GM19372 (cell line): ENCODE measurements at regions not wholly inside any gene's neighbourhood (a gene's known extent, or its start where the extent isn't known, plus 50 kb on each side); places are given as distances from the start of the nearest gene placed in this dataset.

Source experiments
- ATAC-seq: cut with Tn5 transposase; IDR thresholded peaks from one replicate; pipeline ENCODE4 v1.9.1; 2021; ENCODE audit warnings: mild to moderate bottlenecking, low read depth, moderate library complexity; ENCODE audit not compliant: unreplicated experiment

DNA sequence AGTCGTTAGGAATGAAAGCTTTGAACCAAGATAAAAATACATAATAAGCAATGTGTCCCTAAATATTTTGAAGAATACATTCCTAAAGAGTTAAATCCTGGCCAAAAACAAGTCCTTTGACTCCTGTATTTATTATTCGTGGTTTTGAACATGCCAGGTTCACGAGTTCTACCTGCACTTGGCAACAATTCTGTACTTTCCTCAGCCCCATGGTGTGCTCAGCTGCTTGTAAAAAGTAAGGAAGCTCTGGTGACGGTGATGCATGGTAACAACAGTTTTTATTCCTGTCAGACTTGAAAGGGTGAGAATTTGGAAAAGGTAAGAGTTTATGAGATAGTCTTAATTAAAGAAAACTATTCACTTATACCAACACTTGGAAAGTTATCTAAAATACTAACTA is 95.0 kb upstream of the KLF12 start:
- no peak for ATAC-seq

DNA sequence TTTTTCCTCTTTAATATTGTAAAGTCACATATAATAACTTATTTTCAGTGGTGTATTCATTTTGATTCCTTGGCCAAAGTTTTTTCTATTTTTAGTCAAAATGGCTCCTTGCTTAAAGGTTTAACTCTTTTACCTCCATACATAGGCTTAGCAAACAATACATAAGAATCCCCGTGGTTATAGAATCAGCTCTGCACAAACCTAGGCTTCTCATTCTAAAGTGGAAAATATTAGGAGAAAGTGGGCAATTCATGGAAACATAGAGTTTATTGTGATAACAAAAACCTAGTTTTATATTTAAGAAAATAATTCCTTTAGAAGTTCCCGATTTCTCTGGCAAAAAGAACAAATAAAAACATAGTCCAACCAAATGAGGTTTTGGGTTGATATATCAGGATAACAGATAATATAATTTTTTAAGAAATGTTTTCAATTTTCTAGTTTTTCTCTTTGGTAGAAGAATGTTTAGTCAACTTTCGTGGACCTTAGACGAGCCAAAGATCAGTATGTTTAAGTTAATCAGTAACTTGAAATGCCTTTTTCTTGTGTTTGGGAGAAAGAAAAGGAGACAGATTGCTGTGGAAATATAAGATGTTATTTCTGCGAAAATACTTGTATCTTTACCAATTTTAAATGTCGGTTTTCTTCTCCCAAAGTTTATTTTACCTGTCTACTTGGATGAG is 93.4 kb upstream of the KLF12 start:
- ATAC-seq = no peak

DNA sequence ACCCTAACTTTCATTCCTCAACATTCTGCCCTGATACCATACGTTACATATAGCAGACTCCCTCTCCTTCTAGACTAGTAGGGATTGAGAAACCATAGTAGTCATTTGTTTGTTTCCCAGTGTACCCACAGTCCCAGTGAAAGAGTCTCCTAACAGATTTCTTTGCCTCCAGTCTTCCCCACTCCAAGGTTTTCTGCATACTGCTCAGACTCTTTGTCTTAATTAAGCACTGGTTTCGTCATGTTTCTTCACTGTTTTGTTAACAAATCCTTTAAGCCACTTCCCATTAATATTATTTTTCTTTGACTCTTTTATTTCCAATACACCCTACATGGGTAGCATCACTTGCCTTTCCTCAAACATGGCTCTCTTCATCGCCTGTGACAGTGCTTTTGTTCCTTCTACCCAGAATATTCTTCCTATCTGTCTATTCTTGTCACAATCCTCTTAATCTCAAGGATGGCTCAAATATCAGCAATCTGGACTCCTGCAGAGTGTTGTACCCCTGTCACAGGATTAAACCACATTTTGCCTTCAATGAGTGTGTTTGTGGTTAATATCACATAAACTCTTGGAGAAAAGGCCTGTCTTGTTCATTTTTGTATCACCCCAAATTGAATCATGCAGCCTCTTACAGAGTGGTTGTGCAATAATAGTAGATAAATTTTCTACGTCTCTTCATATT is 92.7 kb upstream of the KLF12 start:
- ATAC-seq = no peak

DNA sequence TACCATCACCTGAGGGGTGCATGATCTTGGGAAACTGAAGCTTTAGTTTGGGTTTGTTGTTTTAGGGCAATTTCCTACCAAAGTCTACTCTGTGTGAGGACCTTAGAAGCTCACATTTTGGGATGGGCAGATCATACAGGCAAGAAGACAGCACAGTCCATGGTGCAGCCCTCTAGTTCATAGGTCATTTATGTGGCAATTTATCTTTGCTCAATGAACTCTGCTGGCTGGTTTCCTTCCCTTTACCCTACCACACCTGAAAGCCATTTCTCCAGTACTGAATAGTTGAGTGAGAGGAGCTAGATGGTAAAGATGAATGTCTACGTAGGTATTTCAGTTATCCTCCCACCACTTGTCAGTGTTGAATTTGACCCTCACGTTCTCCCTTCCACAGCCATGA is 87.5 kb upstream of the KLF12 start:
- ATAC-seq = no peak

DNA sequence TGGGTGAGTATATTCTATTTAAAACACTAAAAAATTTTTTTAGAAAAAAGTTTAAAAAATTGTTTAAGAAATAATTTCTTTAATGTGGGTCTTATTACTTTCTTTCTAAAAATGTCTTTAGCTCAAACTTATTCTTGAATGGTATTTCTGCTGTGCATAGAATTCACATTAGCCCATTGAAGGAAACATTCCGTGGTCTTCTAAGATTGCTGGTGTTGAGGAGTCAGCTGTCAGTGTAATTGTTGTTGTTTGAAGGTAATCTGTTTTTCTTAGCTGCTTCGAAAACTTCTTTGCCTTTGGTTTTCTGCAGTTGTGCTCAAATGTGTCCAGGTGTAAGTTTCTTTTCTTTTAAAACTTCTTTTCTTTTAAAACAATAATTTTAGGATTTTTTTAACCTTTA is 85.4 kb upstream of the KLF12 start:
- no peak for ATAC-seq

DNA sequence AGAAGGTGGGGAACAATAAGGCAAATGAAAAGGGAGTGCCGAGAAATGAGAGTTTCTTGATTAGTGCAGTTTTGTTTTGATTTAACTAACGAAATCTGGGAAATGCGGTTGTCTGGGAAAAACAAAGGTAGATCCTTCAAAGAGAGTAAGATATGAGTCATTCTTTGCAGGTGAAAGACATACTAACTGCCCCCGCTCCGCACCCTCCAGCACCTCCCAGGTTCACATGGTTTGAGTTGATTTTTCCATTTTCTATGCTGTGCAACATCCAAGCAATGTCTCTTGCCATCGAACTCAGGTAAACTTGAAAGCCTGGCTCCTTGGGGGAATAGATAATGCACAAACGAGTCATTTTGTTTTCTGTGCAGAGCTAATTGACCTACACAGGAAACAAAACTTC is 84.1 kb upstream of the KLF12 start:
- ATAC-seq = no peak

DNA sequence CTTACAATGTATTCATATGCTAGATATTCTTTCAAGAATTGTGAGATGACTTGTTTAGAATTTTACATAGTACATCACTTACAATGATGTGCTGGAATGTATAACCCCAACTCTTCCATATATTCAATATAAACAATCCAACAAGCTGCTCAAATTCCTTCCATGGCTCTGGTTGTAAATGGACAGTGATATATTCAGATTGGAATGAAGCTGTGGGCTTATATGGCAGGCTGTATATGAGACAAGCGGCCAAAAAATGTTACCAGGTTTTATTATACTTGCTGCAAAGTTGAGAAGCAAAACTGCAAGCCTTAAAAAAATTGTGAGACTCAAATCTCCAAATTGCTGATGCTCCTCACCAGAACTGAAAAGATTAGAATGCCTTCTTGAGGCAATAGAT is 83.6 kb upstream of the KLF12 start:
- ATAC-seq = no peak

DNA sequence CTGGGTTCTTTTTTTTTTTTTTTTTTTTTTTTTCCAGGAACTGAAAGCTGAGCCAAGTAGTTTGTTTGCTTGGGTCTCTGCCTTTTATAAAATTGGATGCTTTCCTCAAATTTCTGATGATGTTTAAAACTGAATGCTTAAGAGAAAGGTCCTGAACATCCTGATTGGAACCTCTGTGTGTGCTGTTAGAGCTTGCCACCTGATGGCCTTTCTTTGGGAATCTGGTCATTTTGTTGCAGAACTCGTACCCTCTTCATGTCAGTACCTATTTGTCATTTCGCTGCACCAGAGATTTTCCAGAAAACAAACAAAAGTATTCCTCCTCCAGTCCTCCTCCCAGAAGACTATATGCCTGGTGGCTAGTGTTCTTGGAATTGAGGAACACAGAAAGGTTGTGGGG is 81.2 kb upstream of the KLF12 start:
- ATAC-seq = no peak

DNA sequence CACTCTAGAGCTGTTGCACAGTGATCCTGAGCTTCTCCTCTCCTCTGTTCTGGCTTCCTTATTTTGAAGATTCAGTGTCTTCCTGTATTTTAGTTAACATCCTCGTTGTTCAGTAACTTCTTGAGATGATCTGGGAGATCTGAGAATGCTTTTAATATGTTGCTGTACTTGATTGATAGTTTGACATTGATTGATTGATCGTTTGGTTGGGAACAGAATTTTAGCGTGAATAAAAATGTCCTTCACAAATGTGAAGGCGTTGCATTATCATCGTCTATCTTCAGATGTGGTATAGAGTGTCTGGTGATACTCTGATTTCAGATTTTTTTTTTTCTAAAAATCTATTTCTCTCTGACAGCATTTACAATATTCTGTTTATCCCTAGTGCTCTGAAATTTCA is 80.1 kb upstream of the KLF12 start:
- ATAC-seq = no peak

DNA sequence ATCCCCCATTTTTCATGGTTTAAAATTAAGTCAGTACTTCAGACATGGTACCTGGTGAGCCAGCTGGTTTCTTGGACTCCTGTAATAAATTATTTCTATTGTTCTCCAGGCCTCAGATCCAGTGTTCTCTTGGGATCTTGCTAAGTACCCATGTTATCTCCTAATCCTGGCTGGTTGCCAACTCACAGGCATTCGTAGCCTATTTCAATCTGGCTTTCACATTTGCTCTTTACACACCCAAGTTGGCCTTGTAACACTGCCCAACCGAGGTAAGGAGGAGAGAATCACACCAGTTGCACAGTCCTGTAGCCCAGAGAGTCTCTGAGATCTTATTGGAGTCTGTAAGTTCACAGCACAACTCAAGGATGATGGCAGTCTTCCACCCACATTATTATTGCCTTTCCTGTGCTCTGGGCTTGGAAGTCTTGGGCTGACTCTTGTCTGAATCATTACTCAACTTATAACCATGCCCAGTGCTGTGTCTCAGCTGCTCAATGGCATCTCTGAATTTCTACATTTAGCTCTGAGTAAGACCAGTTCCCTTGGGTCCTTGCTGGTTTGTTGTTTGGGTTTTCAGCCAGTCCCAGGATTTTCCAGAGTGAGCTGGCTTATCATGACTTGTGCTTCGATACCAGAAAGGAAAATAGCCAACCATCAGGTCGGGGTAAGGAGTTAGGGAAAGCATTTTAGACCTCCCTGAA is 76.6 kb upstream of the KLF12 start:
- ATAC-seq = no peak

DNA sequence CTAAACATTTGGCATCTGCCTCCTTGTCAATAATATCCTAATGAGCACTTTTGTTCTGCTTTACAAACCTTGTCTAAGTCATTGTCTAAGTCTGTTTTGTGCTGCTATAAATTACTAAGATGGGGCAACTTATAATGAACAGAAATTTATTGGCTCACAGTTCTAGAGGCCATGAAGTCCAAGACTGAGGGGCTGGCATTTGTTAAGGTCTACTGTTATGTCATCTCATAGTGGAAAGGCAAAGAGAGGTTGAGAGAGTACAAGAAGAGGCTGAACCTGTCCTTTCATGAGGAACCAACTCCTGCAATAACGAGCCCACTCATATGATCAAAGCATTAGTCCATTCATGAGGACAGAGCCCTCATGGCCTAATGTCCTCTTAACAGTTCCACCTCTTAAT is 72.7 kb upstream of the KLF12 start:
- no peak for ATAC-seq

DNA sequence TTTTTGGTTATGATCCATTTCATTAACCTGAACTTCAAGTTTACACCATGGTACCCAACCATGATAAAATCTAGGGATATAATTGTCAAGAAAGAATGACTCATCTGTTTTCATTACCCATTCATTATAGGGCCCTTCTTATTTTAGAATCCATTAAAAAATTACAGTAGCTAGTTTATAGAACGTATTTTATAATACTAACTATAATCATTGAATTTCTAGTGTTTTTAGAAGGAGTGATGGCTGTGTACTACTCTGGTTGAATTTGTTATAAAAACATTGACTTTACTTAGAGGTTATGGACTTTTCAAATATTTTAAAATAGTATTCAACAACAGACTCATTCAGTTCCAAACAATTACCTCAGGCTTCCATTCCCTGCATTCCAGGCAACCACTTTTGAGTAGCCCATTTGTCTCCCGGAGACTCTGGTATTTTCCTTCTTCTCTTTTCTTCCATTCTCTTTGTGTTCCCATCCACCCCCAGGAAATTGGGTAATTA is 71.9 kb upstream of the KLF12 start:
- no peak for ATAC-seq

DNA sequence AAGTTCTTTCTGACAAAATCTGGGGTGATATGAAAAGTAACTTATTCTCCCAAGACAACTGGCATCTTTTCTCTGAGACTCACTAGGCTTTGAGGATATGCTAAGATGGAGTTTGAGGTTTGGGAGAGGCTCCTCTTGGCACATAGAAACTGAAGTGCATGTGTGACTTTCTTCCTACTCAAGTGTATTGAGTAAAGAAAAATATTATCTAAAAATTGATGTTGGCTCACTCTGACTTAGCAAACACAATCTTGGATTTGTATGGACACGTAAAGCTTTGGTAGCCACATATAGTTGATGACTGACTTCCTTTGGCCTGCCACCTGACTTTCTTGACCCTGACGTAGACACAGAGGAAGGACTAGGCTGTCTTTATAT is 71.1 kb upstream of the KLF12 start:
- no peak for ATAC-seq

DNA sequence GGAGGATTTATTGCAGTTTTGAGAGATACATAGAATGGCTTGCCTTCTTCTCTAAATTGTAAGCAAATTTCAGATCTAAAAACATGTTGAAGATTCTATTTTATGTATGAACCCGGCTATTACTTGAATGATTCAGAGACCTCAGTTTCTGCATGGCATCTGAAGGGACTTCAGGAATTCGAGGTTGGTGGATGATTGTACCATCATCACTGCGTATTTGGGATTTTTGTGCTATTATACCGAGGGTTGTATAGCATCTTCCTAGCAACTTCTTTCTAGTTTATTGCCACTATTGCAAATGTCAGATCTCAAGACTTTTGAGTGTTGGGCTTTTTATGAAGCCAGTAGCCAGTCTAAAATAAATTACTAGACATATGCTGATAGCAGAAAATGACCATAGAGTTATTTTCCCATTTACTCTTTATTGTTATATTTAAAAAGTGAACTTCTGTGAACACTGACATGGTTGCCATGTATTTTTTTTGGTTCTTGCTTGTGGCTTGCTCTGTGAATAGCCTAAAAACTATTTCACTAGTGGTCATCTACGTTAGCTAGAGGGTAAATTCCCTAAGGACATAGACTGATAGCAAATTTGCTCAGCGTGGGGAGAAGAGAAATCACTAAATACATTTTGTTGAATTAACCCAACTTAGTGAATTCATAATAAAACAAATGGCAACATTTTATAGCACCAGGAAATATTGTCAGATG is 70.6 kb upstream of the KLF12 start:
- no peak for ATAC-seq

DNA sequence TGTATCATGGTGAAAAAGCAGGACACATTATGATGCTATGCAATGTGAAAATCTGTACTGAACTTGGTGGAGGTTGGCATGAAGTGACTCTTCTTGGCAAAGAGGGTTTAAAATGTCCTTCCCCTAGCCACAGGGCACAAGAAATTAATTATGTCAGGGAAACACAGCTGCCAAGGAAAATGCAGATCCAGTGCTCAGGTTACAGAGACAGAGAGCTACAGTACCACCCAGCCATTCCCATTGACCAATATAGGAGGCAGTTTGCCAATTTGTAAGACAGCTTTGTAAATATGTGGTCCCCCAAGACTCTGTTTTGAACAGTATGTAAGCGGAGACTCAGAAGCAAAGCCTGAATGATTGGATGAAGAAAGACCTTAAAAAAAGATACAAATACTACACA is 69.4 kb upstream of the KLF12 start:
- ATAC-seq = no peak

DNA sequence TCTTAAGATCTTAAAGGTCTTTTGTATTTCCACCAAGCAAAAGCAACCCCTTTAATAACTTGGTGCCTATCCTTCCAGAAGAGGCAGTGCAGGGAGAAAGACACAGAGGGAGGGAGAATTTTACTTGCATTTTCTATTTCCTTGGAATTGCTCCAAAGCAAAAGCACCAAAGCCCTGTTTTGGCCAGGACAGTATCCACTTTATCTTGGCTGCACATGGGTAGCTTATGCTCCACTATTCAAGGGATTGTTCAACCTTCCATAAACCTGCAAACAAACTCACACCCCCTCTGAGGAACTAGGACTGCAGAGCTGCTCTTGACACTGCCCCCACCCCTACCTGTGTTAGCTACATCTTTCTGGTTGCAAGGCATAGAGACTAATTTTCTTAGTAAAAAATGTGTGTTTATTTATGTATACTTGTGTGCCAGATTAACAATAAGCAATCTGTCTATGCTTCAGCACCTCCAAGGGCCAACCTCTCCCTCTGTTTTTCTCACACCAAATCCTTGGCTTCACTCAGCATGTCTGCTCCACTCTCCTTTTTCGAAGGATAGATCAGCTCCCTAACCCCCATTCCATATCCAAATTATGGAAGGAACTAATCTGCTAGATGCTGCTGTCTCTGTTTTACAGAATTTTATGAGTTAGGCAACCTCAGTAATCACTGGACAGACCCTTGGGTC is 68.1 kb upstream of the KLF12 start:
- ATAC-seq = no peak

DNA sequence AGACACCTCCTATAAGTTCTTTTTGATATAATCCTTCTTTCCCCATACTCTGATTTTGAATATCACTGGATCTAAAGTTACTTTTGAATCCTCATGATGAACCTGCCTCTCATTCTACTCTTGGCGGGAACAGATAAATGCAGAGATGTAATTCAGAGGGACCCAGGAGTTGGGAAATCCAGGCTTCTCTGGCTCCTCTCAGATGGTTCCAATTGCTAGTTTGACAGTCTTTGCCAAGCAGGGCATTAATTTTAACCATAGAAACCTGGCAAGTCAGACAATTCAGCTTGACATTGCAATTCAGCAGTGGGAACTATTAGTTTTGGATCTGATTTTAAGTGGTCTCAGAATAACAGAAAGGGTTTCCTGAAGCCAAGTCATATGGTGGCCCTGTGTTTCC is 67.3 kb upstream of the KLF12 start:
- no peak for ATAC-seq

DNA sequence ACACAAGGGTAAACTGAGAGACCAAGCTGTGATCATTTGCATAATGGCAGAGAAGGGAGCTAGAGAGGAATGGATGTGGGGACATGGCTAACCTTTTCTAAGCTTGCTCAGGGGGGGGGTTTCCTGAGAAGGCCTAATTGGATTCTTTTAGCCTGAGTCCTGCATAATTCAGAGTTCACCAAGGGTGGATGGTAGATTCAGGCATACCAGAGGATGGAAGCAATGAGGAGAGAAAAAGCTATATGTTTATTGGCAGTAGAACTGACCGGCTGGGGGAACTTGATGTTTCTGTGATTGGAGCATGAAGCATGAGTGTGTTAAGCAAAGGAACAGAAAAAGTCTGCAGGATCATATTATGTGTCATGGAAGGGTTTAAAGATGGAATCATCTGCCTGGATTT is 65.9 kb upstream of the KLF12 start:
- no peak for ATAC-seq

DNA sequence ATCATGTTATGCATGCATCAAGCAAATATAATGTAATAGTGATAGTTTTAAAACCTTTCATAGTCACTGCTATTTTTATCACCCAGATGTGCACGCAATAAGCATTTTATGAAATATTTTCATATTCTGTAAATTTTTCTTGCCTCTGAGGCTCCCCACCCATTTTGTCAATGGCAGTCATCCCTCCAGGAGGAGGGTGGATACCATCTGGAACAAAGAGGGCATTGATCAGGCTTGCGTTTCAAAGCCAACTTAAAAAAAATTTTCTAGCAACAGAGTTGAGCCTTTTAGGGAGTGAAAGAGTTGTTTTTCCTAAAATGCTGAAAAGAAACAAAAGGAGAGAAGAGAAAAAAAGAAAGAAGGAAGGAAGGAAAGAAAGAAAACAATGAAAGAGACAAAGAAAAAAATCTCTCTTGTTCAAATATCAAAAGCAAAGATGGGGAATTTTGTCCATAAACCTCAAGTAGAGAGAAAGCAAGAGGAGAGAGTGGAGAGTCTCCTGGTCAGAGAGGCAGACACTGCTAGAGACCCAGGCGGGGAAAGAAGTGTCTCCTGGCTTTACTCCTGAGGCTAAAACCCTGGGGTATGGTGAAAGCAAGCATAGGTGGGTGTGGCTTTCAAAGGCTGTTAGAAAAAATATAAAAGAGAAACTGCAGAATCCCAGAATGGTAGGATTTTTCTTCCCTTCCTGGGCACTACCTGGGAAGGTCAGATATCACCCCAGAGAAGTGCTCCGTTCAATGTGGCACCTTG is 63.6 kb upstream of the KLF12 start:
- ATAC-seq = no peak

DNA sequence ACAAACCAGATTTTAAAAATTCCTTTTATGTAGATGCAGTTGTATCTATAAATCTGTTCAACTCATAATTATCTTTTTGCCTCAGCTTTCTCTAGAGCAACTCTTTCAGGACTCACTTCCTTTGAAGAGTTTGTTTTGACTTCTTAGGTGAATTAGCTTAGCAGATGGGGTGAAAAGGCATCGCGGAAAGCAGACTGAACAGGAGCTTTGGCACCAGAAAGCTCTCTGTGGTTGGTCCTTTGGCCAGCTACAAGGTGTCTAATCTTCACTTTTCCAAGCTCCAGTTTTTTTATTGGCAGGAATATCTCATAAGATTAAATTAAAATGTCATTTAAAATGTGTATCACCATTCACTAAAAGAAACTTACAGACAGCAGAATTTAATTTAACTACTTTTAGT is 60.6 kb upstream of the KLF12 start:
- ATAC-seq = no peak
